Hypothalamus (tissue), 51 donors: ENCODE measurements at regions not wholly inside any gene's neighbourhood (a gene's known extent, or its start where the extent isn't known, plus 50 kb on each side); places are given as distances from the start of the nearest gene placed in this dataset.
"Not testable (repeated sequence)": the region's sequence is repeated elsewhere in the genome, so short reads cannot be mapped to it uniquely, and the experiment has no call there.

Experiments
- DNase-seq, 51 donors: peaks; one replicate each; lab custom pipeline; 2025; lab: John Stamatoyannopoulos, UW

- DNase-seq, result not testable (repeated sequence)
Observed at GRCh38 chr1:146729642-146730344, 208.3 kb upstream of the NBPF12 start.

GRCh38 chr1:146715054-146715453 is 223.1 kb upstream of the NBPF12 start:
- not testable (repeated sequence) for DNase-seq

GRCh38 chr1:146710838-146711521 is 227.1 kb upstream of the NBPF12 start:
- not testable (repeated sequence) for DNase-seq

- not testable (repeated sequence) for DNase-seq
Observed at GRCh38 chr1:146709302-146709701, 228.8 kb upstream of the NBPF12 start.

GRCh38 chr1:146704162-146704724 is 233.9 kb upstream of the NBPF12 start:
- not testable (repeated sequence) for DNase-seq

GRCh38 chr1:146701320-146701719 is 236.8 kb upstream of the NBPF12 start:
- DNase-seq, result not testable (repeated sequence)

GRCh38 chr1:146695388-146695787 is 242.7 kb upstream of the NBPF12 start:
- DNase-seq, result not testable (repeated sequence)

- DNase-seq, result not testable (repeated sequence)
Observed at GRCh38 chr1:146691798-146692197, 246.3 kb upstream of the NBPF12 start.

- not testable (repeated sequence) for DNase-seq
Observed at GRCh38 chr1:146688893-146689292, 249.2 kb upstream of the NBPF12 start.

- not testable (repeated sequence) for DNase-seq
Observed at GRCh38 chr1:146686777-146687366, 251.3 kb upstream of the NBPF12 start.

GRCh38 chr1:146683126-146683429 is 255.0 kb upstream of the NBPF12 start:
- not testable (repeated sequence) for DNase-seq

- not testable (repeated sequence) for DNase-seq
Observed at GRCh38 chr1:146682227-146683125, 255.6 kb upstream of the NBPF12 start.

GRCh38 chr1:146673729-146674299 is 264.3 kb upstream of the NBPF12 start:
- not testable (repeated sequence) for DNase-seq

GRCh38 chr1:146672608-146673007 is 265.5 kb upstream of the NBPF12 start:
- DNase-seq, result not testable (repeated sequence)

GRCh38 chr1:146671588-146671987 is 266.5 kb upstream of the NBPF12 start:
- not testable (repeated sequence) for DNase-seq

- not testable (repeated sequence) for DNase-seq
Observed at GRCh38 chr1:146670832-146671566, 267.1 kb upstream of the NBPF12 start.

- not testable (repeated sequence) for DNase-seq
Observed at GRCh38 chr1:146666275-146666674, 271.8 kb upstream of the NBPF12 start.

GRCh38 chr1:146660242-146660641 is 277.9 kb upstream of the NBPF12 start:
- not testable (repeated sequence) for DNase-seq

- not testable (repeated sequence) for DNase-seq
Observed at GRCh38 chr1:146656356-146657060, 281.6 kb upstream of the NBPF12 start.
